ENCODE measurements at regions not wholly inside any gene's neighbourhood (a gene's known extent, or its start where the extent isn't known, plus 50 kb on each side); places are given as distances from the start of the nearest gene placed in this dataset.

DNA sequence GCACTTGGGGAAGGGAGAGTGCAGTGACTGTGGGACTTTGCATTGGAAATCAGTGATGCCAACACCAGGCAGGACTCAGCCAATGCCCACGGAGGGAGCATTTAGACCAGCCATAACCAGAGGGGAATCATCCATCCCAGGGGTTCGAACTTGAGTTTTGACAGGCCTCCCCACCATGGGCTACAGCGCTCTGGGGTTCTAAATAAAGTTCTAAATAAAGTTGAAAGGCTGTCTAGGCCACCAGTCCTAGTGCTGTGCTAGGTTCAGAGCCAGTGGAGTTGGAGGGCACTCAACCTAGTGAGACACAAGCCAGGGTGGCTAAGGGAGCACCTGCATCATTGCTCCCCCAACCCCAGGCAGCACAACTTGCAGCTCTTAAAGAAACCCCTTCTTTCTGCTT is 82.0 kb upstream of the SLC38A4 start:
- H3K27ac ChIP-seq (ENCODE audit: insufficient read length, low read depth, low read length): no peak overlapping the region
- H2BK15ac ChIP-seq (ENCODE audit: low read depth, low read length): no peak overlapping the region
- H3K4ac ChIP-seq (ENCODE audit: low read depth, low read length): no peak overlapping the region
- no peak overlapping the region for H2AK5ac ChIP-seq (ENCODE audit: insufficient read length, low read length)
- H4K91ac ChIP-seq (ENCODE audit: insufficient read length, low read depth, low read length): no peak overlapping the region
- H3K23ac ChIP-seq (ENCODE audit: insufficient read length, low read depth, low read length): no peak overlapping the region
- peaks cover 0 to 5% of the 10 kb centered on the region in 2 experiments; a peak in 3 of 5 replicates for H3K9me3 Mint-ChIP-seq
- no peak overlapping the region for H2BK120ac ChIP-seq (ENCODE audit: low read depth, low read length, poor library complexity, severe bottlenecking)
- peaks cover 0 to 3% of the 10 kb centered on the region in 2 experiments; a peak in 1 of 4 replicates for H3K4me1 Mint-ChIP-seq
- H3K27ac Mint-ChIP-seq: no peak overlapping the region; a peak in 1 of 7 replicates
- H2BK5ac ChIP-seq (ENCODE audit: insufficient read length, low read length): no peak overlapping the region
- H3K18ac ChIP-seq (ENCODE audit: insufficient read length, low read depth, low read length): no peak overlapping the region
- H3K4me3 Mint-ChIP-seq: no peak overlapping the region
- H2BK20ac ChIP-seq (ENCODE audit: low read depth, low read length, poor library complexity, severe bottlenecking): no peak overlapping the region
- no peak overlapping the region for H3T11ph ChIP-seq (ENCODE audit: low read length)
- H4K20me1 ChIP-seq (ENCODE audit: control insufficient read depth, insufficient read depth, insufficient read length): no peaks in the 10 kb centered on the region
- H4K5ac ChIP-seq (ENCODE audit: insufficient read length, low read depth, low read length): no peak overlapping the region
- H3K4me2 ChIP-seq (ENCODE audit: insufficient read depth, insufficient read length, low read length): no peak overlapping the region
- no peaks in the 10 kb centered on the region for H3K9me3 ChIP-seq (ENCODE audit: control insufficient read depth, low read depth, low read length)
- no peaks in the 10 kb centered on the region for H3K27me3 ChIP-seq (ENCODE audit: insufficient read depth, low read length)
- TF ChIP-seq, protein P1, sequence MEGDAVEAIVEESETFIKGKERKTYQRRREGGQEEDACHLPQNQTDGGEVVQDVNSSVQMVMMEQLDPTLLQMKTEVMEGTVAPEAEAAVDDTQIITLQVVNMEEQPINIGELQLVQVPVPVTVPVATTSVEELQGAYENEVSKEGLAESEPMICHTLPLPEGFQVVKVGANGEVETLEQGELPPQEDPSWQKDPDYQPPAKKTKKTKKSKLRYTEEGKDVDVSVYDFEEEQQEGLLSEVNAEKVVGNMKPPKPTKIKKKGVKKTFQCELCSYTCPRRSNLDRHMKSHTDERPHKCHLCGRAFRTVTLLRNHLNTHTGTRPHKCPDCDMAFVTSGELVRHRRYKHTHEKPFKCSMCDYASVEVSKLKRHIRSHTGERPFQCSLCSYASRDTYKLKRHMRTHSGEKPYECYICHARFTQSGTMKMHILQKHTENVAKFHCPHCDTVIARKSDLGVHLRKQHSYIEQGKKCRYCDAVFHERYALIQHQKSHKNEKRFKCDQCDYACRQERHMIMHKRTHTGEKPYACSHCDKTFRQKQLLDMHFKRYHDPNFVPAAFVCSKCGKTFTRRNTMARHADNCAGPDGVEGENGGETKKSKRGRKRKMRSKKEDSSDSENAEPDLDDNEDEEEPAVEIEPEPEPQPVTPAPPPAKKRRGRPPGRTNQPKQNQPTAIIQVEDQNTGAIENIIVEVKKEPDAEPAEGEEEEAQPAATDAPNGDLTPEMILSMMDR (conservative IDR thresholded peaks at IDR 0.05): no peak
- no CpG with 5 or more reads among the region's 3 CpGs for WGBS (ENCODE audit: extremely low coverage, insufficient read length, low lambda C conversion rate)
- no peak overlapping the region for H3K56ac ChIP-seq (ENCODE audit: insufficient read length, low read depth, low read length)
- H3K36me3 Mint-ChIP-seq (ENCODE audit: insufficient read depth in 1 of 3, low read depth in 3 of 3): peaks cover 0 to 4% (median 0%) of the 10 kb centered on the region in 3 experiments; a peak in 1 of 7 replicates
- no peaks in the 10 kb centered on the region for H3K4me1 ChIP-seq (ENCODE audit: insufficient read depth, low read length)
- H3K27me3 Mint-ChIP-seq (ENCODE audit: low read depth): no peaks in the 10 kb centered on the region
- no peak overlapping the region for H2BK12ac ChIP-seq (ENCODE audit: insufficient read length, low read depth, low read length)
- no peaks in the 10 kb centered on the region for H3K79me2 ChIP-seq (ENCODE audit: insufficient read depth, low read length)
- H2AFZ ChIP-seq (ENCODE audit: low read length): no peak overlapping the region
- H3K14ac ChIP-seq (ENCODE audit: insufficient read depth, low read length): no peak overlapping the region
- no peak for DNase-seq
- no peak overlapping the region for H3K9ac ChIP-seq (ENCODE audit: extremely low read depth, insufficient read length, low read length)
- H3K79me1 ChIP-seq (ENCODE audit: insufficient read depth, low read depth, low read length, poor library complexity, severe bottlenecking): no peaks in the 10 kb centered on the region
- no peaks in the 10 kb centered on the region for H3K23me2 ChIP-seq (ENCODE audit: insufficient read length, low read depth, low read length, poor library complexity, severe bottlenecking)
- peak overlapping the region; percentile 67 for H4K8ac ChIP-seq (replicated peaks; ENCODE audit: insufficient read length, low read depth, low read length)

Data from H9 (cell line).